Fibroblast of mammary gland (primary cell): ENCODE measurements at regions not wholly inside any gene's neighbourhood (a gene's known extent, or its start where the extent isn't known, plus 50 kb on each side); places are given as distances from the start of the nearest gene placed in this dataset.
"Not testable (repeated sequence)": the region's sequence is repeated elsewhere in the genome, so short reads cannot be mapped to it uniquely, and the experiment has no call there.

Experiments
- DNase-seq: peaks from one replicate; pipeline ENCODE4 v3.0.0-alpha.2; 2010; ENCODE audit warnings: low read depth
- H3K4me3 ChIP-seq: 2 replicates; pipeline ENCODE4 v1.5.1; 2011; ENCODE audit warnings: low read depth, mild to moderate bottlenecking, low read length, moderate library complexity; ENCODE audit not compliant: control insufficient read depth
- TF ChIP-seq, protein P1 (sequence below): conservative IDR thresholded peaks from 2 replicates; pipeline ENCODE4 v1.5.1; 2011; ENCODE audit warnings: low read depth, low read length, inconsistent platforms; ENCODE audit not compliant: control insufficient read depth, insufficient read depth

DNA sequence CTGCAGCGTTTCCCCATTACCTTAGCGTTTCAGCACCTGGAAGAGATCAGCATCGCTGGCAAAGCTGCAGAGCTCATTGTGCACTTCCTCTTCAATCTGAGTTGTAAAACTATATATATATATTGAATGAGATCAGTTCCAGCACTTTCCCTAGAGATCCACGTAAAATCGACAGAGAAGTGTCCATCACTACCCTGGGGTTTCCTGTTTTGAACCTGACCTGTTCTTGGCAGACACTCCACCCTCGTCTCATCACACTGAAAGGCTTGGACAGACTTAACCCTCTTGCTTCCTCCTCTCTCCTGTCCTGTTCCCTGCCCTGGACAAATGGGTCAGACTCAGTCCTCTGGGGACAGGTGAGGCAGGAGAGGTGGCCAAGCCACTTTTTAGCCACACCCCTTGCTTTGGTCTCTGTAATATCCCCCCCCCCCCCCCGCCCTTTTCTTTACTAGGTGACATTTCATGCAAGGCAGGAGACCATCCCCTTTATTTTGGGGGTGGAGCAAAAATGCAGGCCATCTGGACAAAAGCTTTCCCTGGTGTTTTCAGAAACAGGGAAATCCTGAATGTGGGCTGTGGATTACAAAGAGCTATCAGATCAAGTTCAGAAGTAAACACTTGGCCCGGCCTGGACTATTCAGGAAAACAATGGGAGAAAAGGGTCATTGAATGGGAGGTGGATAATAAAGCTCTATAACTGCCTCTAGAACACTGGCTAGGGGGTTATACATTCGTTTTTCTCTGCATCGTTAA is 83.7 kb upstream of the KDM7A start:
- DNase-seq, result no peak
- TF ChIP-seq, protein P1, sequence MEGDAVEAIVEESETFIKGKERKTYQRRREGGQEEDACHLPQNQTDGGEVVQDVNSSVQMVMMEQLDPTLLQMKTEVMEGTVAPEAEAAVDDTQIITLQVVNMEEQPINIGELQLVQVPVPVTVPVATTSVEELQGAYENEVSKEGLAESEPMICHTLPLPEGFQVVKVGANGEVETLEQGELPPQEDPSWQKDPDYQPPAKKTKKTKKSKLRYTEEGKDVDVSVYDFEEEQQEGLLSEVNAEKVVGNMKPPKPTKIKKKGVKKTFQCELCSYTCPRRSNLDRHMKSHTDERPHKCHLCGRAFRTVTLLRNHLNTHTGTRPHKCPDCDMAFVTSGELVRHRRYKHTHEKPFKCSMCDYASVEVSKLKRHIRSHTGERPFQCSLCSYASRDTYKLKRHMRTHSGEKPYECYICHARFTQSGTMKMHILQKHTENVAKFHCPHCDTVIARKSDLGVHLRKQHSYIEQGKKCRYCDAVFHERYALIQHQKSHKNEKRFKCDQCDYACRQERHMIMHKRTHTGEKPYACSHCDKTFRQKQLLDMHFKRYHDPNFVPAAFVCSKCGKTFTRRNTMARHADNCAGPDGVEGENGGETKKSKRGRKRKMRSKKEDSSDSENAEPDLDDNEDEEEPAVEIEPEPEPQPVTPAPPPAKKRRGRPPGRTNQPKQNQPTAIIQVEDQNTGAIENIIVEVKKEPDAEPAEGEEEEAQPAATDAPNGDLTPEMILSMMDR, result no peak
- no peak overlapping the region for H3K4me3 ChIP-seq

DNA sequence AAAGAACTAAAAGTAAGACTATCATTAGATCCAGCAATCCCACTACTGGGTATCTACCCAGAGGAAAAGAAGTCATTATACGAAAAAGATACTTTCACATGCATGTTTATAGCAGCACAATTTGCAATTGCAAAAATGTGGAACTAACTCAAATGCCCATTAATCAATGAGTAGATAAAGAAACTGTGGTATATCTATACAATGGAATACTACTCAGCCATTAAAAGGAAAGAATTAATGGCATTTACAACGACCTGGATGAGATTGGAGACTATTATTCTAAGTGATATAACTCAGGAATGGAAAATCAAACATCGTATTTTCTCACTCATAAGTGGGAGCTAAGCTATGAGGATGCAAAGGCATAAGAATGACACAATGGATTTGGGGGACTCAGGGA is 80.5 kb upstream of the KDM7A start:
- DNase-seq, H3K4me3 ChIP-seq: not testable (repeated sequence)

DNA sequence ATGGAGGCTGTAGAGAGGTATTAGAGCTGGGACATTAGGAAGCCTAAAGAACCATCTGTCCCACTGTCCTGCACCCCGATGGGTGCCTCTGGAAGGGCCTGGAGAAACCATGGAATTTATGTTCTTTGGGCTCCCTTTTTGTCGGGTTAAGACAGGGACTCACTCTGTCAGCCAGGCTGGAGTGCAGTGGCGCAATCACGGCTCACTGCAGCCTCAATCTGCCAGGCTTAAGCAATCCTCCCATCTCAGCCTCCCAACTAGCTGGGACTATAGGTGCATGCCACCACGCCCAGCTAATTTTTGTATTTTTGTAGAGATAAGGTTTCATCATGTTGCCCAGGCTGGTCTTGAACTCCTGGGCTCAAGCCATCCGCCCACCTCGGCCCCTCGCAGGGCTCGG is 78.2 kb upstream of the KDM7A start:
- H3K4me3 ChIP-seq, DNase-seq: not testable (repeated sequence)

DNA sequence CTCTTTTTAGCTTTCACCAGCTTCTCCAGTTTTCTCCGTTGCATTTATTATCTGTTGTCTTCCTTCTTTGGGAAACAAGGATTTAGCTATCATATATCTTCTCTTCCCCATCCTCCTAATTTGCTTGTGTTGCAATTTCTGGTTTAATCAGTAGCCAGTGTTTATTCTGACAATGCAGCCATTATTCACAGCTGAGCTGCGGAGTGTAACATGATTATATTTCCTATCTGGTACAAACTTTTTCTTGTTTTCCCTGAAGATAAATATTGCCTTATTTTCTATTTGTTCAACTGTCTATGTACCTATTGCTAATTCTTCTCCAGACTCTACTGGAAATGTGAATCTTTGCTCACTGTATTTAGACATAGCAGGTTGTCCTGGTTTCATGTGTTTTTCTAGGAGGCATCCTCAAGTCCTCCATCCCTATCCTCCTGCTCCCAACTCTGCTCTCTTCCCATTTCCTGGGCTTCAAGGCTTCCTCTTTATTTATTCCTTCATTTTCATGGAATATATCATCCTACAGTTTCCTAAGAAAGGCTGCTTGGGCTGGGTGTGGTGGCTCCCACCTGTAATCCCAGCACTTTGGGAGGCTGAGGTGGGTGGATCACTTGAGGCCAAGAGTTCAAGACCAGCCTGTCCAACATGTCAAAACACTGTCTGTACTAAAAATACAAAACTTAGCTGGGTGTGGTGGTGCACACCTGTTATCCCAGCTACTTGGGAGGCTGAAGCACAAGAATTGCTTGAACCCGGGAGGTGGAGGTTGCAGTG is 72.4 kb upstream of the KDM7A start:
- H3K4me3 ChIP-seq, result no peak overlapping the region
- DNase-seq, result no peak
- TF ChIP-seq, protein P1, result no peak

DNA sequence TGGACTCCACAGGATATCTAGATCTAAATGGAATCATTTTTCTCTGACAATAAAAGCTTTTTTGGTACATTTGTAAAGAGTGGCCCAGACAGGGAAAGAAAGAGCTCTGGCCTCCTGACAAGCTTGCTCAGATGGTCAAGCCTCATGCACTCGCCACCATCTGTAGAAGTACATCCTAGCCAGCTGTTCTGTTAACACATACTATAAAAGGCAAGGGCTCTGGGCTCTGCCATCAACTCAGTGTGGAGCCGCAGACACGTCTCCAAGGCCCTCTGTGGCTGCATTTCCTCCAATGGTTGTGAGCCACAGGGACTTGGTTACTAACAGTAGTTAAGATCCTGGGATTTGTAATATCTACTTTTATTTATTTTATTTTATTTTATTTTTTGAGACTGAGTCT is 70.8 kb upstream of the KDM7A start:
- TF ChIP-seq, protein P1, result no peak

DNA sequence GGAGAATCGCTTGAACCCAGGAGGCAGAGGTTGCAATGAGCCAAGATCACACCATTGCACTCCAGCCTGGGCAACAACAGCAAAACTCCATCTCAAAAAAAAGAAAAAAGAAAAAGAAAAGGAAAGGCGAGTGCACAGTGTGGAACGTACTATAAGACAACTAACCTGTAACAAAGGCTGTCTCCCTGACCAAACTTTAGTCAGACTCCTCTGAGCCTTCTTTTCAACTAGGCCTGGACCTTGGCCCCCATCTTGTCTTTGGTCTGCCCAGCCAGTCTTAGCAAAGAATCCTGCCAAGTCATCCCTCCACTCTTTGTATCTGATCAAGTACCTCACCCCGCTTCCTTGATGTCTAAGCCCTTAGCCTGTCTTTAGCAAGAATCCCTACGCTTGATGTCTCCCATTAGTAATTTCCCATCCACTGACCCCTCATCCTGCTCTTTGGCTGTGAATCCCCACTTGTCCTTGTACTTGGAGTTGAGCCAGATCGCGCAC is 68.9 kb upstream of the KDM7A start:
- no peak overlapping the region for H3K4me3 ChIP-seq
- no peak for DNase-seq
- TF ChIP-seq, protein P1, result no peak

More for the DNA sequence above, 70.8 kb upstream of the KDM7A start:
- DNase-seq, result no peak
- H3K4me3 ChIP-seq, result no peak overlapping the region

DNA sequence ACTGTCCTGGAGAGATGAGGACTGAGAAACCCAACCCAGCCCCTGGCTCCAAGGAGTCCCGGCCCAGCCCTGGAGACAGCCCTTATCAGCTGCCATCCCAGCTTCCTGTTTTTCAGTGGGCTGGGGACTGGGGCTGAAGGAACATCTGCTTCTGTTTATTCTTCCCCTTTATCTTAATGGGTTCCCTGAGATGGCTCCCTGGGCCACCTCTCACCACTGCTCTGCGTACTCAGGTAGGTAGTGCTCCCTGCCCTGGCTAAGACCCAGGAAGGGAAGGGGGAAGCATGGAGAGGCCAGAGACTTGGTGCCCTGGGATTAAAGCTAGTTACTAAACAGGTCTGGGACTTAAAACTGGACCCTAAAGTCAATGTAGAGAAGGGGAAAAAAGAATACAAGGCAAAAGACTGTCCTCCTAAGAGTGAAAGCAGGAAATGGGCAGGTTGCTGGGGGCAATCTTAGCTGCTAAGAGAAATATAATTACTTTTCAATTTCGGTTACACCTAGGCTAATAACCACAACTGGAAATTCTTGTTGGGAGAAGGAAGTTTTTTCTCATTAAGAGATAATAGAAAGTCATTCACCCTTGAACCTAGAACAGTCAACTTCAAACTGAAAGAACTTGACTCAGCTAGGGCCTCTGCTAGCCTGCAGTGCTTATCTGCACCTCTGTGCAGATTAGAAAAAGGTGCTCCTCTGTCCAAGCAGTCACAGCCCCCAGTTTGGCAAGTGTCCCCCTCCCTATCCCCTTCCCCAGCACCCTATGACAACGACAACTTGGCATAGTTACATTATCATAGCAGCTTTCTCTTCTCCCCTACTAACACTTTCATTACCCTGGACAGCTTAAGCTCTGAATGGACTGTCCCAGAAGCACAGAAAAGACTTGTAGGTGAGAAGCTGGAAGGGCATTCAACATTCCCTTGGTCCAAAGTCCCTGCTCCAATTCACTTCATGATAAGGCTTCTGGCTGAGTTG is 65.6 kb upstream of the KDM7A start:
- no peak overlapping the region for H3K4me3 ChIP-seq
- no peak for DNase-seq
- TF ChIP-seq, protein P1, result no peak
